Left lobe of liver (tissue), 2 donors: ENCODE measurements at regions not wholly inside any gene's neighbourhood (a gene's known extent, or its start where the extent isn't known, plus 50 kb on each side); places are given as distances from the start of the nearest gene placed in this dataset.

Experiments used
- ATAC-seq: fragments of 200-7000 bp; cut with Tn5 transposase; one replicate; pipeline ENCODE4 v1.9.1; 2020; ENCODE audit warnings: mild to moderate bottlenecking, moderate library complexity
- DNase-seq: peaks from one replicate; pipeline ENCODE4 v3.0.0-alpha.2; 2020; ENCODE audit warnings: low spot score
- donor health status: DM: no; HTN: no; CAD: no; lungs with moderate emphysema.
- donor health status: DM: no; HTN: yes; CAD: no.

- ATAC-seq = no peak
- DNase-seq = no peak
Measured at GRCh38 chr6:166017032-166017635, 150.5 kb downstream of the TBXT start.

GRCh38 chr6:166014966-166015365 lies 152.7 kb downstream of the TBXT start:
- DNase-seq = no peak
- ATAC-seq = no peak

- ATAC-seq = no peak
- DNase-seq = no peak
Measured at GRCh38 chr6:166010136-166010960, 157.3 kb downstream of the TBXT start.

GRCh38 chr6:166009385-166010031 lies 158.1 kb downstream of the TBXT start:
- DNase-seq = no peak
- ATAC-seq = no peak

GRCh38 chr6:166008441-166009369 lies 158.9 kb downstream of the TBXT start:
- DNase-seq = no peak
- no peak for ATAC-seq

- DNase-seq (no peak), ATAC-seq (peak; percentile 49)
Measured at GRCh38 chr6:166007349-166008263, 160.0 kb downstream of the TBXT start.

- DNase-seq (no peak), ATAC-seq (no peak)
Measured at GRCh38 chr6:166006900-166007301, 160.8 kb downstream of the TBXT start.

- ATAC-seq (no peak), DNase-seq (no peak)
Measured at GRCh38 chr6:166005944-166006899, 161.4 kb downstream of the TBXT start.

- ATAC-seq = no peak
- DNase-seq = no peak
Measured at GRCh38 chr6:166005401-166005943, 162.2 kb downstream of the TBXT start.

- ATAC-seq = no peak
Measured at GRCh38 chr6:166004876-166005275, 162.8 kb downstream of the TBXT start.

GRCh38 chr6:166004471-166004870 lies 163.2 kb downstream of the TBXT start:
- no peak for ATAC-seq
- no peak for DNase-seq

More at GRCh38 chr6:166004876-166005275, 162.8 kb downstream of the TBXT start:
- no peak for DNase-seq

GRCh38 chr6:166003569-166003968 lies 164.1 kb downstream of the TBXT start:
- DNase-seq (no peak), ATAC-seq (no peak)

GRCh38 chr6:166001359-166001758 lies 166.3 kb downstream of the TBXT start:
- DNase-seq (no peak), ATAC-seq (no peak)

- no peak for DNase-seq
- no peak for ATAC-seq
Measured at GRCh38 chr6:165999279-165999678, 168.4 kb downstream of the TBXT start.

- DNase-seq (no peak), ATAC-seq (no peak)
Measured at GRCh38 chr6:165998072-165998471, 169.6 kb downstream of the TBXT start.

- no peak for ATAC-seq
- DNase-seq = no peak
Measured at GRCh38 chr6:165991341-165991740, 176.3 kb downstream of the TBXT start.

GRCh38 chr6:165990216-165990615 lies 177.4 kb downstream of the TBXT start:
- ATAC-seq = no peak

GRCh38 chr6:165988757-165989456 lies 178.7 kb downstream of the TBXT start:
- DNase-seq (no peak), ATAC-seq (no peak)

More at GRCh38 chr6:165990216-165990615, 177.4 kb downstream of the TBXT start:
- no peak for DNase-seq
